Upper lobe of right lung (tissue), 1 donor: ENCODE measurements at regions not wholly inside any gene's neighbourhood (a gene's known extent, or its start where the extent isn't known, plus 50 kb on each side); places are given as distances from the start of the nearest gene placed in this dataset.
"Not testable (repeated sequence)": the region's sequence is repeated elsewhere in the genome, so short reads cannot be mapped to it uniquely, and the experiment has no call there.

Experiments
- ATAC-seq: fragments of 200-7000 bp; cut with Tn5 transposase; one replicate; pipeline ENCODE4 v1.9.1; 2020; ENCODE audit warnings: mild to moderate bottlenecking, moderate library complexity
- DNase-seq: peaks from one replicate; pipeline ENCODE4 v3.0.0-alpha.2; 2020
- H3K27ac ChIP-seq: fragments of 200-600 bp; one replicate; pipeline ENCODE4 v1.8.0; 2022
- H3K27me3 ChIP-seq: fragments of 200-600 bp; one replicate; pipeline ENCODE4 v1.8.0; 2022; ENCODE audit warnings: mild to moderate bottlenecking
- H3K36me3 ChIP-seq: fragments of 200-600 bp; one replicate; pipeline ENCODE4 v1.8.0; 2022
- H3K4me1 ChIP-seq: fragments of 200-600 bp; one replicate; pipeline ENCODE4 v1.8.0; 2022
- H3K4me3 ChIP-seq: fragments of 200-600 bp; one replicate; pipeline ENCODE4 v1.8.0; 2022; ENCODE audit warnings: mild to moderate bottlenecking
- H3K9me3 ChIP-seq: fragments of 200-600 bp; one replicate; pipeline ENCODE4 v1.8.0; 2022
- intact Hi-C: fragments of 100-400 bp; cut with DNase I; formaldehyde crosslinking; loops from one replicate; pipeline ENCODE4 v1.11.0; 2022
- donor health status: DM: no; HTN: yes; CAD: no; lungs with severe emphysema.

DNA sequence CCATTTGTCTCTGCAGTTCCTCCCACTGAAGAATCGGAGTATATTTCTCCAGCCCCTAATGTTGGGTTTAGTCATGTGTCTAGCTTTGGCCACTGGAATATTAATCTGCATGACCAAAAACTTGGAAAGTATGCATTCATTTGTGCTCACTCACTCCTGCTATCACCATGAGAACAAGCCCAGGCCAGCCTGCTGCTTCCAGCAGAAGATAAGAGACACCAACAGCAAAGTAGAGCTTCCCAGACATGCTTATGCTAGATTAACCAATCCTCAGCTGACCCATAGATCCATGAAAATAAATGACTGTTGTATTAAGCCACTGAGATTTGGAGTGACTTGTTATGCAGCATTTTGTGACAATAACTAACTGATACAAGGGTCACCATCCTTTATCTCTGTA is 108.8 kb downstream of the ART5 start:
- intact Hi-C loops, H3K27ac ChIP-seq, H3K36me3 ChIP-seq, H3K4me3 ChIP-seq, DNase-seq, H3K4me1 ChIP-seq, H3K27me3 ChIP-seq, ATAC-seq, H3K9me3 ChIP-seq: not testable (repeated sequence)

DNA sequence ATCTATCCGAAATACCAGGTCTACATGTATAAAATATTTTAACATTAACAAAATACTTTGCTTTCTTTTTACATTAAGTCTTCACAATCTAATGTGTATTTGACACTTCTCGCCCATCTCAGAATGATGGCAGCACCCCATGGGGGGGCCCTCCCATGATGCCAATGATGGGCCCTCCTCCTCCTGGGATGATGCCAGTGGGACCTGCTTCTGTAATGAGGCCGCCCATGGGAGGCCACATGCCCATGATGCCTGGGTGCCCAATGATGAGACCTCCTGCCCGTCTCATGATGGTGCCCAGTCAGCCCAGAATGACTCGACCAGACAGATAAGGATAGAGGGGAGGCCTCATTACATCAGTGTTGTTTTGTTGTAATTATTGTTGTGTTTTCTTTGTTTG is 110.5 kb downstream of the ART5 start:
- DNase-seq, intact Hi-C loops, ATAC-seq, H3K4me1 ChIP-seq, H3K4me3 ChIP-seq, H3K36me3 ChIP-seq, H3K27me3 ChIP-seq, H3K27ac ChIP-seq, H3K9me3 ChIP-seq: not testable (repeated sequence)

DNA sequence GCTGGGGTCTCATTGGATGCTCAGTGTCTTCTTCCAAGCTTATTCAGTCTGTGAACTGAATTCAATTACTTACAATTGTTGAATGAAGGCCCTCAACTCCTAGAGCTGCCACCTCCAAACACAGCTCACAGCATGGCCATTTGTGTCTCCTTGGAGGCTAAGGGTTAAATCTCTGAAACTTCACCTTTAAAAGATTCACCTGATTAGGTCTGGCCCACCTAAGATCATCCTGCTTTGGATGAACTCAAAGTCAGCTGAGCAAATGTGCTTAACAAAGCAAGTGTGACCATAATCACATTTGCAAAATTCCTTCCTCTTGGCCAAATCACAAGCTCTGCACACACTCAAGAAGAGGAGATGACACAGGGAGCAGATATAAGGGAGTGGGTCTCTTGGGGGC is 118.2 kb downstream of the ART5 start:
- H3K27me3 ChIP-seq, intact Hi-C loops, H3K4me1 ChIP-seq, DNase-seq, H3K4me3 ChIP-seq, H3K36me3 ChIP-seq, H3K9me3 ChIP-seq, H3K27ac ChIP-seq, ATAC-seq: not testable (repeated sequence)

DNA sequence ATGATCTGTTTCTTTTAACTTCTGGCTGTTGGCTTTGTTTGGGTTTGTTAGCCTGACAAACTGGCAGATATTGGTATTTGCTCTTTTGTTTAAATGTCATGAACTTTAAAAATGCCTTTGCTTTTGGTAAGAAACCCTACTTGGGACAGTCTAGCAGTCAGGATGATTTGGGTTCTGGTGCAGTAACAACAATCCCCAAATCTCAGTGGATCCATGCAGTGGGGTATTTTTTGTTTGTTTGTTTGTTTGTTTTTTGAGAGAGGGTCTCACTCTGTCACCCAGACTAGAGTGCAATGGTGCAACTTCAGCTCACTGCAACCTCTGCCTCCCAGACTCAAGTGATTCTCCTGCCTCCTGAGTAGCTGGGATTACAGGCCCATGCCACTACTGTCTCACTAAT is 120.9 kb downstream of the ART5 start:
- H3K9me3 ChIP-seq, H3K4me1 ChIP-seq, H3K27me3 ChIP-seq, DNase-seq, H3K36me3 ChIP-seq, intact Hi-C loops, H3K4me3 ChIP-seq, ATAC-seq, H3K27ac ChIP-seq: not testable (repeated sequence)

DNA sequence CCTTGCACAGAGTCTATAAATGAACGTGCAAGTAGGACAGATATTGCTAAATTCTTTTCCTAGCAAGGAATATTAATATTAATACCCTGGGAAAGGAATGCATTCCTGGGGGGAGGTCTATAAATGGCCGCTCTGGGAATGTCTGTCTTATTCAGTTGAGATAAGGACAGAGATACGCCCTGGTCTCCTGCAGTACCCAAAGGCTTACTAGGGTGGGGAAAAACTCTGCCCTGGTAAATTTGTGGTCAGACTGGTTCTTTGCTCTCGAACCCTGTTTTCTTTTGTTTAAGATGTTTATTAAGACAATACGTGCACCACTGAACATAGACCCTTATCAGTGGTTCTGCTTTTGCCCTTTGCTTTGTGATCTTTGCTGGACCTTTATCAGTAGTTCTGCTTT is 122.0 kb downstream of the ART5 start:
- H3K36me3 ChIP-seq, H3K27ac ChIP-seq, H3K4me1 ChIP-seq, H3K4me3 ChIP-seq, intact Hi-C loops, H3K9me3 ChIP-seq, ATAC-seq, H3K27me3 ChIP-seq, DNase-seq: not testable (repeated sequence)

DNA sequence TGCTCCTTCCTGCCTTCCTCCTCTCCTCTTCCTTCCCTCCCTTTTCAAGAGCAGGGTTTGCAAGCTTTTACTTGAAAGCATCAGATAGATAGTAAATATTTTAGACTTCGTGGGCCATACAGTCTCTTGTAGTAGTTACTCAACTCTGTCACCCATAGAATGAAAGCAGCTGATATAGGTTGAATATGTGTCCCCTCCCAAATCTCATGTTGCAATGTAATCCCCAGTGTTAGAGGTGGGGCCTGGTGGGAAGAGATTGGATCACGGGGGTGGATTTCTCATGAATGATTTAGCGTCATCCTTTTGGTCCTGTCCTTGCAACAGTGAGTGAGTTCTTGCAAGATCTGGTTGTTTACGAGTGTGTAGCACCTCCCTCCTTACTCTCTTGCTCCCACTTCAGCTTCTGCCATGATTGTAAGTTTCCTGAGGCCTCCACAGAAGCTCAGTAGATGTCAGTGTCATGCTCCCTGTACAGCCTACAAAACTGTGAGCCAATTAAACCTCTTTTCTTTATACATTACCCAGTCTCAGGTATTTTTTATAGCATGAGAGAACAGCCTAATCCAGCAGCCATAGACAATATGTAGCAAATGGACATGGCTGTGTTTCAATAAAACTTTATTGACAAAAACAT is 124.7 kb downstream of the ART5 start:
- H3K27me3 ChIP-seq, H3K4me3 ChIP-seq, ATAC-seq, H3K9me3 ChIP-seq, intact Hi-C loops, H3K4me1 ChIP-seq, DNase-seq, H3K27ac ChIP-seq, H3K36me3 ChIP-seq: not testable (repeated sequence)

DNA sequence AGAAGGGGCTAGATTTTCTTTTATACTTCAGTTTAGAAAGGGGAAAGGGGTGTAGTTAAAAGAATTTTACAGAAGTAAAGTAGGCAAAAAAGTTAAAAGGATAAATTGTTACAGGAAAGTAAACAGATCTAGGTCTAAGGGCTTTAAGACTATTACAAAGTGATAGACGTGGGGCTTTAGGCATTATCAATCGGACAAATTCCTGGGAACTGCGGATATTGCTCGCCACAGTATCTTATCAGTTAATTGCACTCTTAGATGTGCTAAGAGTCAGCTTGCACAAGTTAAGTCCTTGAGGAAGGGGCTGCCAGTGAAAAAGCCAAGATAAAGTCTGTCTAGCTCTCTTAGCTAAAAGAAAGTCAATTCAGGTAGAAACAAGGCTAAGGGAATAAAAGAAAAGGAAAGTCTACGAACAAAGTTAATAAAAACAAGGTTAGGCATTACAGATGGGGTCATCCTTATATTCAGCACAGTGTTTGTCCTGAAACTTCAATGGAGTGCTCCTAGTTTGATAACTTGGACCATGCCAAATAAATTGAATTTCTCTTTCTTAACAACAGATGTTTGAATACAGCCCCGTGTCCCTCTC is 125.4 kb downstream of the ART5 start:
- H3K27ac ChIP-seq, DNase-seq, H3K4me1 ChIP-seq, H3K4me3 ChIP-seq, intact Hi-C loops, ATAC-seq, H3K27me3 ChIP-seq, H3K36me3 ChIP-seq, H3K9me3 ChIP-seq: not testable (repeated sequence)

DNA sequence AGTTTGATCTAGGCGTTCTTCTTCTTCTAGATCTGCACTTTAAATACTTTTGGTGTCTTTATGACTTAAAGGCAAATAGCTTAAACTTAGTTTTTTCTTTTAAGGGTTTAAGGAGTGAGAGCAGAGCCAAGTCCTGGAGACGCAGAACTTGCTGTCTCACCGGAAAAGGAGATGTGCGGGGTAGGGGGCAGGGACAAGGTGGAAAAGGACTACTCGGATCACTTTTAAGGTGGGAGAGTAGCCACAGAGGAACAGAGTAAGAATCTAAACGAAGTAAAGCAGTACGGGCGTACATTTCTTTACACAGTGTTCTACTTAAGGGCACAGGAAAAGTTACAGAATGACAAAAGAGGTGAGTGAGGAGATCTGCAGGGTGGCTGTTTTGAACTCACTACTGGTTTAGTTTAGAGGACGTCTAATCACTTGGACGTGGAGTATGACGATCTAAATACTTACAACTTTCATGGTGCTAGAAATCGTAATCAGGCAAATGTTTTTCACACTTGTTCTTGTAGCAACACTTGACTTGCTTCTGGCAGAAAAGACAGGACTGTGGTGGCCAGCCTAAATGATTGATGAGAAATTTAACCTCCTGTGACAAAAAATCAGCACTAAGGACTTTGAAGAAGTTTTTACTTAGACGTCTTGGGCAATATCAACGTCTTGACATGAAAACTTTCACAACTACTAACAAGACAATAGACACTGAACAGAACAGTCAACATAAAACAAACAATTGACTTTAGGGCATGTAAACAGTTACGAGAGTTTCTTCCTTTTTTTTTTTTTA is 127.0 kb downstream of the ART5 start:
- ATAC-seq, DNase-seq, H3K4me1 ChIP-seq, H3K27ac ChIP-seq, H3K27me3 ChIP-seq, H3K9me3 ChIP-seq, intact Hi-C loops, H3K36me3 ChIP-seq, H3K4me3 ChIP-seq: not testable (repeated sequence)

DNA sequence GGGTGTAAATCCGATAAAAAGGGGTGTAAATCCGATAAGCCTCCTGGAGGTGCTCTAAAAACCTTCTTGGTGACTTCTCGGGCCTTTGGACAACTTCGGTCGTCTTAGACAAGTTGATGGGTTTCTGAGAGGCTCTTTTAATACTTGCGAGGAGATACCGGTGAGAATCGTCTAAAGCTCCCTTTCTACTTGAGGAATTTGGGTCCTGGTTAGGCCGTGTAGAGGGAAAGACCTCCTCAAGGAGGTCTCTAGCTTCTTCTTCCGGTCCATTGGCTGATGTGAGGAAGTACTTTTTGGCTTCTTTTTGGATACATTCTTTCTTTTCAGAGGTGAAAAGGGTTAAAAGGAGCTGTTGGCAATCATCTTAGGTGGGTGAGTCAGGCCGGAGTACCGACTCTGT is 128.5 kb downstream of the ART5 start:
- DNase-seq, intact Hi-C loops, H3K36me3 ChIP-seq, H3K27ac ChIP-seq, H3K4me3 ChIP-seq, ATAC-seq, H3K9me3 ChIP-seq, H3K27me3 ChIP-seq, H3K4me1 ChIP-seq: not testable (repeated sequence)

DNA sequence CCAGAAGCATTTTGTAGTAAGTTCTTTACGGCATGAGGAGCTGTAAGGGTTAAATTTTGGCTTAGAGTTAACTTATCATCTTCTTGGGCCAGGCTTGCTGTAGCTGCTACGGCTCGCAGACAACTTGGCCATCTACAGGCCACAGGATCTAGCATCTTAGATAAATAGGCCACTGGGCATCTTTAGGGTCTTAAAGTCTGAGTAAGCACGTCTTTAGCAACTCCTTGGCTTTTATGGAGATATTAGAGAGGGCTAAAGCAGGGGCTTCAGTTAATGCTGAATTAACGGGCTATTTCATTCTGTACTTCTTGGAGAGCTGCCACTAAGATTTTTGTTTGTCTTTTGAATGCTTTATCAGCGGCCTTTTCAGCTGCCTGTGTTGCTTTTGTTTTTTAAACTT is 129.0 kb downstream of the ART5 start:
- H3K36me3 ChIP-seq, H3K27ac ChIP-seq, H3K9me3 ChIP-seq, intact Hi-C loops, H3K27me3 ChIP-seq, H3K4me1 ChIP-seq, DNase-seq, ATAC-seq, H3K4me3 ChIP-seq: not testable (repeated sequence)

DNA sequence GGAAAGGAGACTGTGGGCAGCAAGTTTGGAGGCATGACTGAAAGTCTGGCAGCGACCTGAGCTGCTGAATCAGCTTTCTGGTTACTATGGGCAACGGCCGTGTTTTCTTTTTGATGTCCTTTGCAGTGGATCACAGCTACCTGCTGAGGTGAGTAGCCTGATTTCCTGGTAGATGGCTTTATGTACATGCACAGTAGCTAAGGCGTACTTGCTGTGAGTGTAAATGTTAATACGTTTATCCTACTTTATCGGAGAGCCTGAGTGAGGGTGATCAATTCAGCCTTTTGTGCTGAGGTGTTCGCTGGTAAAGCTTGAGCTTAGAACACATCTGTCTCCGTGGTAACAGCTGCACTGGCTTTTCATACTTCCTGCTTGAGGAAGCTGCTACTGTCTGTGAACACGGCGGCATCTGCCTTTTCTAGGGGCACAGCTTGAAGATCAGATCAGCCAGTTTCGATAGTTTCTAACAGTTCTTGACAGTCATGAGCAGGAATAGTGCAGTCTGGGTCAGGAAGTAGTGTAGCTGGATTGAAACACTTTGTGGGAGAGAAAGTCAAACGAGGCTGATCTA is 129.6 kb downstream of the ART5 start:
- H3K4me1 ChIP-seq, H3K4me3 ChIP-seq, intact Hi-C loops, DNase-seq, H3K27me3 ChIP-seq, H3K36me3 ChIP-seq, ATAC-seq, H3K27ac ChIP-seq, H3K9me3 ChIP-seq: not testable (repeated sequence)

DNA sequence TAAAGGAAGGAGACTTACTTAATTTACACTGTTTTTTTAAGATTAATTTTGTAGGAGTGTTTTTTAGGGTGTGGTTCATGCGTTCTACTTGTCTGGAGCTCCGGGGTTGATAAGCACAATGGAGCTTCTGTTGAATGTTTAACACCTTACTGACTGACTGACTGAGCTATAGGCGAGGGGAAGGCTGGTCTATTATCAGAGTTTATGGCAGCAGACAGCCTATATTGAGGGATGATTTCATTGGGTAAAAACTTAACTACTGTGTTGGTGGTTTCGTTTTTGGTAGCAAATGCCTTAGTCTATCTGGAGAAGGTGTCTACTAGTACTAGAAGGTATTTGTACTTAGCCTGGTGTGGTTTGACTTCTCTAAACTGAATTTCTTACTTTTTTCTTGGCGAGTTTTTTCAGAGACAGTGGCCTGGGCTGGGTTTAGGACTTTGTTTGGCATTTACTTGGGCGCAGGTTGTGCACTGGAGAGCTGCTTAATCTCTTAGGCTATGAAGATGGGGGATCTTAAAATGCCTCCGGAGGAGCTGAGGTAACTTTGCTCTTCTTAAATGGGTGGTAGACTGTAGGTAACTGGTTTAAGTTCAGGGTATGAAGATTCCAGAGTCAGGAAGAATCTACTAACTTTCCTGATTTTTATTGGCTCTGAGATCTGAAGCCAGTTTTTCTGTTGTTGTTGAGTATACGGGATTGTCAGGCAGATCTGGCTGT is 130.2 kb downstream of the ART5 start:
- H3K36me3 ChIP-seq, intact Hi-C loops, H3K4me3 ChIP-seq, H3K4me1 ChIP-seq, DNase-seq, H3K9me3 ChIP-seq, H3K27ac ChIP-seq, ATAC-seq, H3K27me3 ChIP-seq: not testable (repeated sequence)

DNA sequence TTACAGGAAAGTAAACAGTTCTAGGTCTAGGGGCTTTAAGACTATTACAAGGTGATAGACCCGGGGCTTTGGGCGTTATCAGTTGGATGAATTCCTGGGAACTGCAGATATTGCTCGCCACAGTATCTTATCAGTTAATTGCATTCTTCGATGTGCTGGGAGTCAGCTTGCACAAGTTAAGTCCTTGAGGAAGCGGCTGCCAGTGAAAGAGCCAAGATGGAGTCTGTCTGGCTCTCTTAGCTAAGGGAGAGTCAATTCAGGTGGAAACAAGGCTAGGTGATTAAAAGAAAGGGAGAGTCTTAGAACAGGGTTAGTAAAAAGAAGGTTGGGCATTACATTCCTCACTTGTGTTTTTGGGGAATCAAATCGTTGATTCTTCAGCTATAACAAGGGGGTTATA is 130.6 kb upstream of the ZNF195 start:
- DNase-seq, H3K4me3 ChIP-seq, H3K4me1 ChIP-seq, H3K36me3 ChIP-seq, H3K27ac ChIP-seq, H3K27me3 ChIP-seq, H3K9me3 ChIP-seq, intact Hi-C loops, ATAC-seq: not testable (repeated sequence)

DNA sequence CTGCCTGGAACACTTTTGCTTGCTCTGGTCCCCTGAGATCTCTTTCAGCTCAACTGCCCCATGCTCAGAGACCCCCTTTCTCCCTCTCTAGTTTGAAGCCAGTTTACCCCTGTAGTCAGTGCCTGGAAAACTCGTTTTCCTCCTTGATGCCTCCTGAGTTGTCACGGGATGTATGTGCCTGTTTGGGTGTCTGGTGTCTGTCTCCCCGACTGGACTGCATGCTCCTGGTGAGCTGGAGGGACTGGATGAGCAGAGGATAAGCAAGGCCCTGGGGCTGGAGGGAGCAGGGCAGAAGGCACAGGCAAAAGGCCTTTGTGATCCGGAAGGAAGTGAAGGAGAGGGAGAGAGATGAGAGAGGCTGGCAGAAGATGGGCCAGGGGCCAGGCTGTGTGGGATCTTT is 120.3 kb upstream of the ZNF195 start:
- H3K36me3 ChIP-seq, H3K4me3 ChIP-seq, ATAC-seq, intact Hi-C loops, H3K27me3 ChIP-seq, H3K27ac ChIP-seq, H3K4me1 ChIP-seq, DNase-seq, H3K9me3 ChIP-seq: not testable (repeated sequence)
